K562 (cell line): ENCODE measurements at regions not wholly inside any gene's neighbourhood (a gene's known extent, or its start where the extent isn't known, plus 50 kb on each side); places are given as distances from the start of the nearest gene placed in this dataset.

Experiments
- ATAC-seq: fragments of 200-7000 bp; cut with Tn5 transposase; 3 replicates; pipeline ENCODE4 v1.9.1; 2020; ENCODE audit warnings: moderate library complexity
- BruUV-seq: library from RNA; stranded (reverse); fragments of 400-500 nt; replicated peaks from 2 replicates; lab custom pipeline; 2021; lab: Mats Ljungman, UMichigan
- CTCF ChIA-PET: fragments of 300-600 bp; formaldehyde crosslinking; extraction: SDS; loops from one replicate; lab custom pipeline; 2021; ENCODE audit warnings: low intra/inter-chr PET ratio; lab: Yijun Ruan, JAX
- POLR2A ChIA-PET: fragments of 300-600, 350-650 bp; sonication (Branson Sonifier 250); formaldehyde crosslinking; extraction: SDS; loops from one replicate; lab custom pipeline; 2021; ENCODE audit warnings: antibody characterized with exemption, inconsistent platforms; lab: Yijun Ruan, JAX
- DNase-seq, 4 experiments: peaks; one replicate each; pipeline versions ENCODE4 v3.0.0 to v3.0.0-alpha.2; 2011 to 2018; ENCODE audit warnings: low spot score in 3 of 4, mixed read lengths in 3 of 4; ENCODE audit errors: extremely low read depth in 1 of 4
- FAIRE-seq: peaks from 2 replicates; lab custom pipeline; 2011; peaks lifted over from hg19 to GRCh38; lab: Jason Lieb, UNC
- H2AFZ ChIP-seq: 2 replicates; pipeline ENCODE4 v1.6.0; 2011; ENCODE audit warnings: low read depth, low read length, control low read depth, inconsistent platforms
- H3K27ac ChIP-seq: fragments of 200-600 bp; 3 replicates; pipeline ENCODE4 v1.8.0; 2011; ENCODE audit warnings: low read depth, mild to moderate bottlenecking, control low read depth, inconsistent platforms, low read length, moderate library complexity, mixed read lengths; ENCODE audit errors: extremely low read depth
- H3K27me3 ChIP-seq, 2 experiments: fragments of 300-600 bp in 1 of 2; 2 replicates in 1 of 2; 3 replicates in 1 of 2; pipeline versions ENCODE4 v1.6.0 to v1.8.0; 2011; ENCODE audit warnings: inconsistent platforms in 2 of 2, low read length in 2 of 2, mild to moderate bottlenecking in 1 of 2, mixed read lengths in 1 of 2, moderate library complexity in 1 of 2; ENCODE audit not compliant: control insufficient read depth in 2 of 2, insufficient read depth in 2 of 2
- H3K36me3 ChIP-seq: fragments of 300-600 bp; 3 replicates; pipeline ENCODE4 v1.8.0; 2011; ENCODE audit warnings: mild to moderate bottlenecking, low read length, inconsistent platforms; ENCODE audit not compliant: control insufficient read depth, insufficient read depth
- H3K4me1 ChIP-seq, 2 experiments: fragments of 200-600 bp in 1 of 2; replicated peaks in 1 of 2; 2 replicates in 1 of 2; 3 replicates in 1 of 2; pipeline versions ENCODE4 v1.5.1 to v1.8.0; 2011; ENCODE audit warnings: inconsistent platforms in 2 of 2, low read length in 2 of 2, mild to moderate bottlenecking in 1 of 2, mixed read lengths in 1 of 2, moderate library complexity in 1 of 2; ENCODE audit not compliant: control insufficient read depth in 2 of 2, insufficient read depth in 2 of 2
- H3K4me2 ChIP-seq: 2 replicates; pipeline ENCODE4 v1.6.1; 2011; ENCODE audit warnings: low read length, control low read depth, inconsistent platforms, mixed read lengths; ENCODE audit not compliant: insufficient read depth
- H3K4me3 ChIP-seq: fragments of 200-600 bp; sonication (generic), shearing (Covaris generic); 2 replicates; pipeline ENCODE4 v1.5.1; 2016; ENCODE audit warnings: control low read depth, inconsistent platforms
- H3K79me2 ChIP-seq: fragments of 200-600 bp; 3 replicates; pipeline ENCODE4 v1.8.0; 2011; ENCODE audit warnings: low read length, inconsistent platforms; ENCODE audit not compliant: control insufficient read depth, insufficient read depth
- H3K9ac ChIP-seq, 2 experiments: 2 replicates each; pipeline versions ENCODE4 v1.6.0 to v1.6.1; 2011; ENCODE audit warnings: low read depth in 2 of 2, low read length in 2 of 2, control low read depth in 1 of 2, inconsistent platforms in 1 of 2, mild to moderate bottlenecking in 1 of 2, mixed read lengths in 1 of 2; ENCODE audit not compliant: insufficient read depth in 1 of 2
- H3K9me1 ChIP-seq: one replicate; pipeline ENCODE4 v1.6.0; 2011; ENCODE audit warnings: inconsistent platforms, mild to moderate bottlenecking, low read length, moderate library complexity; ENCODE audit not compliant: control insufficient read depth, insufficient read depth
- H3K9me3 ChIP-seq: replicated peaks from 2 replicates; pipeline ENCODE4 v1.5.1; 2011; ENCODE audit warnings: low read depth, low read length, inconsistent platforms; ENCODE audit not compliant: control insufficient read depth, insufficient read depth
- H4K20me1 ChIP-seq: replicated peaks from 2 replicates; pipeline ENCODE4 v1.6.1; 2011; ENCODE audit warnings: low read length, inconsistent platforms, mixed read lengths; ENCODE audit not compliant: control insufficient read depth, insufficient read depth
- DMBX1 ChIP-seq: fragments of 250-450 bp; sonication (Bioruptor Pico); IDR thresholded peaks from 2 replicates; pipeline ENCODE4 v1.8.0; 2022; ENCODE audit warnings: inconsistent platforms, mild to moderate bottlenecking, moderate library complexity, borderline replicate concordance
- JUNB ChIP-seq: fragments of 450-650 bp; formaldehyde crosslinking; conservative IDR thresholded peaks from 2 replicates; pipeline ENCODE4 v1.4.0; 2020; ENCODE audit warnings: mild to moderate bottlenecking
- NR1H2 ChIP-seq: sonication (generic); formaldehyde crosslinking; IDR thresholded peaks from 2 replicates; pipeline ENCODE4 v1.4.0; 2020; ENCODE audit warnings: mild to moderate bottlenecking, missing genetic modification reagents
- POLR2H ChIP-seq: IDR thresholded peaks from 2 replicates; pipeline ENCODE4 v1.6.1; 2016; ENCODE audit warnings: missing genetic modification characterization, low read depth, mild to moderate bottlenecking, control low read depth, missing compliant biosample characterization, moderate library complexity
- RFX5 ChIP-seq: IDR thresholded peaks from 2 replicates; pipeline ENCODE4 v1.6.1; 2011; ENCODE audit warnings: low read depth, mild to moderate bottlenecking, improper control_type of control experiment, low read length
- TFAM ChIP-seq: fragments of 250-450 bp; sonication (Bioruptor Pico); conservative IDR thresholded peaks from 2 replicates; pipeline ENCODE4 v1.5.0; 2021; ENCODE audit warnings: mild to moderate bottlenecking, moderate library complexity
- WGBS: fragments of 100-300 bp; shearing (Covaris generic); methylation state at CpG from one replicate; pipeline ENCODE4 v1.1.6; 2016; ENCODE audit warnings: low coverage, mixed read lengths; ENCODE audit not compliant: insufficient coverage; ENCODE audit errors: missing lambda C conversion rate; 5-methylcytosine and 5-hydroxymethylcytosine counted together
- in situ Hi-C: fragments of 300-500 bp; cut with MboI; formaldehyde crosslinking; loops from 4 replicates; pipeline ENCODE4 v1.15.0; 2018; ENCODE audit warnings: inconsistent platforms, mixed read lengths
- intact Hi-C: fragments of 100-400 bp; cut with micrococcal nuclease; formaldehyde crosslinking; loops from 2 replicates; pipeline ENCODE4 v1.14.2; 2022
- TF ChIP-seq, protein P1 (sequence below), 2 experiments: fragments of 200-800 bp in 1 of 2; sonication (Bioruptor generic) in 1 of 2; sonication (generic) in 1 of 2; formaldehyde crosslinking in 1 of 2; IDR thresholded peaks in 1 of 2; conservative IDR thresholded peaks in 1 of 2; 2 replicates each; pipeline versions ENCODE4 v1.5.0 to v1.6.1; 2016 to 2020; ENCODE audit warnings: missing compliant biosample characterization in 1 of 2, missing genetic modification characterization in 1 of 2, missing genetic modification reagents in 1 of 2
- TF ChIP-seq, protein P2 (sequence below): sonication (generic); formaldehyde crosslinking; IDR thresholded peaks from 2 replicates; pipeline ENCODE4 v1.8.0; 2022; ENCODE audit warnings: mild to moderate bottlenecking, low read depth, missing genetic modification reagents

DNA sequence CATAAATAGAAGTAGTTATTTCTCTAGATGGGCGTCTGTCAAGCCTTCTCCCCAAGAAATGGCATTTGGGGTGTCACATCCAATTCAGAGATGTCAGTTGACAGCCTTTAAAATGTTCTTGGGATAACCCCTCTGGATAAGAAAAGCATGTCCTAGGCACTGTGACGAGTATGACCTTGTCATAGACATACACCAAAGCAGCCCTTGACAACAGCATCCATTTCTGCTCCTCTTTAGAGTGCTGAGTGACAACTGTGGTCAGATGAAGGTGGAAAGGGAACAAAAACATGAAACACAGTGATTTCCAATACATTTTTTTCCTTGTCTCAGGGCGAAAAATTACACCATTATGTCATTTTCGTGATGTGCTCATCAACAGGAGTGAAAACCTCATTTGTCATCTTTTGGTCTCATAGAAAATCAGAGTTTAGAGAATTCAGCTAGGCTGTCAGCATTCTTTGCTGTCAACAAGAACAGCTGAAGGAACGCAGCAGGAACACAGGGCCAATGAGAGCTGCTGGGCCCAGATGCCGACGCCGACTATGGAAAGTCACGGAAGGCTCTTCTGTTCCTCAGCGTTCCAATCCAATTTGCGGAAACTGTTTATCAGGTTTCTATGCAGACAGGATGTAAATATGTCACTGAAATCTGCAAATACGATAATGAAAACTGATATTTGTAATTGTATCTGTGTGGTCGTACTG lies 193.2 kb downstream of the ICOS start:
- intact Hi-C loops (no loop called here), in situ Hi-C loops (no loop called here)
- BruUV-seq: no TSS peak
- ATAC-seq (no peak), DNase-seq (no peak), FAIRE-seq (no peak)
- H3K79me2 ChIP-seq: no peaks in the 10 kb centered on the region
- H3K4me3 ChIP-seq: no peak overlapping the region
- H2AFZ ChIP-seq: no peak overlapping the region
- ChIA-PET CTCF (no interaction called here), POLR2A (no interaction called here)
- H4K20me1 ChIP-seq: no peaks in the 10 kb centered on the region
- 8% methylated on average over 12 of the region's 13 CpGs for WGBS
- no peaks in the 10 kb centered on the region; a peak in 1 of 5 replicates for H3K27me3 ChIP-seq
- no peak overlapping the region for H3K4me2 ChIP-seq
- TF ChIP-seq, protein P1, sequence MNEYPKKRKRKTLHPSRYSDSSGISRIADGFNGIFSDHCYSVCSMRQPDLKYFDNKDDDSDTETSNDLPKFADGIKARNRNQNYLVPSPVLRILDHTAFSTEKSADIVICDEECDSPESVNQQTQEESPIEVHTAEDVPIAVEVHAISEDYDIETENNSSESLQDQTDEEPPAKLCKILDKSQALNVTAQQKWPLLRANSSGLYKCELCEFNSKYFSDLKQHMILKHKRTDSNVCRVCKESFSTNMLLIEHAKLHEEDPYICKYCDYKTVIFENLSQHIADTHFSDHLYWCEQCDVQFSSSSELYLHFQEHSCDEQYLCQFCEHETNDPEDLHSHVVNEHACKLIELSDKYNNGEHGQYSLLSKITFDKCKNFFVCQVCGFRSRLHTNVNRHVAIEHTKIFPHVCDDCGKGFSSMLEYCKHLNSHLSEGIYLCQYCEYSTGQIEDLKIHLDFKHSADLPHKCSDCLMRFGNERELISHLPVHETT (CRISPR knock-in tag; conservative IDR thresholded peaks at IDR 0.05 in 1 of 2, IDR thresholded peaks at IDR 0.05 in 1 of 2): no peak
- TF ChIP-seq JUNB (CRISPR knock-in tag) (no peak), RFX5 (no peak), DMBX1 (CRISPR knock-in tag) (no peak), NR1H2 (CRISPR knock-in tag) (no peak), POLR2H (tag) (no peak), TFAM (CRISPR knock-in tag) (no peak)
- TF ChIP-seq, protein P2, sequence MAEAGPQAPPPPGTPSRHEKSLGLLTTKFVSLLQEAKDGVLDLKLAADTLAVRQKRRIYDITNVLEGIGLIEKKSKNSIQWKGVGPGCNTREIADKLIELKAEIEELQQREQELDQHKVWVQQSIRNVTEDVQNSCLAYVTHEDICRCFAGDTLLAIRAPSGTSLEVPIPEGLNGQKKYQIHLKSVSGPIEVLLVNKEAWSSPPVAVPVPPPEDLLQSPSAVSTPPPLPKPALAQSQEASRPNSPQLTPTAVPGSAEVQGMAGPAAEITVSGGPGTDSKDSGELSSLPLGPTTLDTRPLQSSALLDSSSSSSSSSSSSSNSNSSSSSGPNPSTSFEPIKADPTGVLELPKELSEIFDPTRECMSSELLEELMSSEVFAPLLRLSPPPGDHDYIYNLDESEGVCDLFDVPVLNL (CRISPR knock-in tag): no peak
- H3K27ac ChIP-seq: no peak overlapping the region
- H3K9me1 ChIP-seq: no peaks in the 10 kb centered on the region
- no peak overlapping the region for H3K9ac ChIP-seq
- H3K4me1 ChIP-seq: no peaks in the 10 kb centered on the region
- no peaks in the 10 kb centered on the region for H3K36me3 ChIP-seq
- H3K9me3 ChIP-seq: no peaks in the 10 kb centered on the region
